H7 (cell line): ENCODE measurements at regions not wholly inside any gene's neighbourhood (a gene's known extent, or its start where the extent isn't known, plus 50 kb on each side); places are given as distances from the start of the nearest gene placed in this dataset.

Experiments used
- DNase-seq: peaks from one replicate; pipeline ENCODE4 v3.0.0; 2012
- H3K27me3 ChIP-seq: 2 replicates; pipeline ENCODE4 v1.6.0; 2011; ENCODE audit warnings: mild to moderate bottlenecking, low read length; ENCODE audit not compliant: control insufficient read depth, insufficient read depth
- H3K36me3 ChIP-seq: replicated peaks from 2 replicates; pipeline ENCODE4 v1.5.1; 2011; ENCODE audit warnings: low read length; ENCODE audit not compliant: control insufficient read depth, insufficient read depth
- H3K4me3 ChIP-seq: 2 replicates; pipeline ENCODE4 v1.5.1; 2011; ENCODE audit warnings: low read depth, mild to moderate bottlenecking, control low read depth, low read length, moderate library complexity; ENCODE audit not compliant: insufficient read depth

GRCh38 chr6:133764008-133764753 is 124.7 kb upstream of the TCF21 start:
- Histone ChIP-seq H3K36me3 (no peaks in the 10 kb centered on the region), H3K27me3 (no peaks in the 10 kb centered on the region), H3K4me3 (no peak overlapping the region)
- no peak for DNase-seq

- Histone ChIP-seq H3K36me3 (no peaks in the 10 kb centered on the region), H3K4me3 (no peak overlapping the region), H3K27me3 (no peaks in the 10 kb centered on the region)
- DNase-seq: no peak
These were observed 124.1 kb upstream of the TCF21 start for GRCh38 chr6:133764754-133765208.

GRCh38 chr6:133767357-133767970 is 121.4 kb upstream of the TCF21 start:
- H3K36me3 ChIP-seq: no peaks in the 10 kb centered on the region
- no peak overlapping the region for H3K4me3 ChIP-seq
- H3K27me3 ChIP-seq: no peaks in the 10 kb centered on the region
- no peak for DNase-seq

- H3K27me3 ChIP-seq: no peaks in the 10 kb centered on the region
- no peaks in the 10 kb centered on the region for H3K36me3 ChIP-seq
- DNase-seq: no peak
- no peak overlapping the region for H3K4me3 ChIP-seq
These were observed 120.1 kb upstream of the TCF21 start for GRCh38 chr6:133768656-133769295.

- Histone ChIP-seq H3K4me3 (no peak overlapping the region), H3K36me3 (no peaks in the 10 kb centered on the region), H3K27me3 (no peaks in the 10 kb centered on the region)
- DNase-seq: no peak
These were observed 119.5 kb upstream of the TCF21 start for GRCh38 chr6:133769463-133769862.

- no peaks in the 10 kb centered on the region for H3K27me3 ChIP-seq
- H3K4me3 ChIP-seq: no peak overlapping the region
- no peak for DNase-seq
- no peaks in the 10 kb centered on the region for H3K36me3 ChIP-seq
These were observed 116.3 kb upstream of the TCF21 start for GRCh38 chr6:133772567-133772966.

- H3K36me3 ChIP-seq: no peaks in the 10 kb centered on the region
- no peak for DNase-seq
- H3K27me3 ChIP-seq: no peaks in the 10 kb centered on the region
- H3K4me3 ChIP-seq: no peak overlapping the region
These were observed 115.1 kb upstream of the TCF21 start for GRCh38 chr6:133773776-133774175.

- no peaks in the 10 kb centered on the region for H3K36me3 ChIP-seq
- no peaks in the 10 kb centered on the region for H3K27me3 ChIP-seq
- H3K4me3 ChIP-seq: no peak overlapping the region
- DNase-seq: no peak
These were observed 114.6 kb upstream of the TCF21 start for GRCh38 chr6:133774356-133774755.

GRCh38 chr6:133778414-133779130 is 110.3 kb upstream of the TCF21 start:
- Histone ChIP-seq H3K36me3 (no peaks in the 10 kb centered on the region), H3K4me3 (no peak overlapping the region), H3K27me3 (no peaks in the 10 kb centered on the region)
- DNase-seq: no peak

- no peak for DNase-seq
- no peaks in the 10 kb centered on the region for H3K36me3 ChIP-seq
- no peaks in the 10 kb centered on the region for H3K27me3 ChIP-seq
- H3K4me3 ChIP-seq: no peak overlapping the region
These were observed 108.8 kb upstream of the TCF21 start for GRCh38 chr6:133779916-133780695.

GRCh38 chr6:133786016-133786415 is 102.9 kb upstream of the TCF21 start:
- DNase-seq: no peak
- Histone ChIP-seq H3K27me3 (no peaks in the 10 kb centered on the region), H3K4me3 (no peak overlapping the region), H3K36me3 (no peaks in the 10 kb centered on the region)

- Histone ChIP-seq H3K27me3 (no peaks in the 10 kb centered on the region), H3K4me3 (no peak overlapping the region), H3K36me3 (no peaks in the 10 kb centered on the region)
- peak; percentile 6 for DNase-seq
These were observed 101.8 kb upstream of the TCF21 start for GRCh38 chr6:133787122-133787521.

- H3K4me3 ChIP-seq: no peak overlapping the region
- H3K36me3 ChIP-seq: no peaks in the 10 kb centered on the region
- no peak for DNase-seq
- H3K27me3 ChIP-seq: no peaks in the 10 kb centered on the region
These were observed 100.9 kb upstream of the TCF21 start for GRCh38 chr6:133787859-133788505.

- no peaks in the 10 kb centered on the region for H3K27me3 ChIP-seq
- DNase-seq: no peak
- no peak overlapping the region for H3K4me3 ChIP-seq
- no peaks in the 10 kb centered on the region for H3K36me3 ChIP-seq
These were observed 100.4 kb upstream of the TCF21 start for GRCh38 chr6:133788556-133788955.
